Gastroesophageal sphincter (tissue), 3 donors: ENCODE measurements at regions not wholly inside any gene's neighbourhood (a gene's known extent, or its start where the extent isn't known, plus 50 kb on each side); places are given as distances from the start of the nearest gene placed in this dataset.

Experiments used
- CTCF ChIP-seq, 4 experiments: fragments of 200-600 bp in 2 of 4; fragments of 450-650 bp in 2 of 4; sonication (generic) in 1 of 4; IDR thresholded peaks; one replicate each; pipeline ENCODE4 v1.5.1; 2017 to 2019; ENCODE audit warnings: antibody characterized with exemption in 4 of 4, mild to moderate bottlenecking in 2 of 4, moderate library complexity in 2 of 4
- EP300 ChIP-seq: sonication (generic); formaldehyde crosslinking; IDR thresholded peaks from one replicate; pipeline ENCODE4 v1.6.1; 2017; ENCODE audit warnings: antibody characterized with exemption, mild to moderate bottlenecking

- TF ChIP-seq CTCF (IDR thresholded peaks at IDR 0.05) (no peak), EP300 (no peak)
Measured at GRCh38 chr1:78722947-78723346, 73.3 kb downstream of the IFI44 start.
